ENCODE measurements at regions not wholly inside any gene's neighbourhood (a gene's known extent, or its start where the extent isn't known, plus 50 kb on each side); places are given as distances from the start of the nearest gene placed in this dataset.

DNA sequence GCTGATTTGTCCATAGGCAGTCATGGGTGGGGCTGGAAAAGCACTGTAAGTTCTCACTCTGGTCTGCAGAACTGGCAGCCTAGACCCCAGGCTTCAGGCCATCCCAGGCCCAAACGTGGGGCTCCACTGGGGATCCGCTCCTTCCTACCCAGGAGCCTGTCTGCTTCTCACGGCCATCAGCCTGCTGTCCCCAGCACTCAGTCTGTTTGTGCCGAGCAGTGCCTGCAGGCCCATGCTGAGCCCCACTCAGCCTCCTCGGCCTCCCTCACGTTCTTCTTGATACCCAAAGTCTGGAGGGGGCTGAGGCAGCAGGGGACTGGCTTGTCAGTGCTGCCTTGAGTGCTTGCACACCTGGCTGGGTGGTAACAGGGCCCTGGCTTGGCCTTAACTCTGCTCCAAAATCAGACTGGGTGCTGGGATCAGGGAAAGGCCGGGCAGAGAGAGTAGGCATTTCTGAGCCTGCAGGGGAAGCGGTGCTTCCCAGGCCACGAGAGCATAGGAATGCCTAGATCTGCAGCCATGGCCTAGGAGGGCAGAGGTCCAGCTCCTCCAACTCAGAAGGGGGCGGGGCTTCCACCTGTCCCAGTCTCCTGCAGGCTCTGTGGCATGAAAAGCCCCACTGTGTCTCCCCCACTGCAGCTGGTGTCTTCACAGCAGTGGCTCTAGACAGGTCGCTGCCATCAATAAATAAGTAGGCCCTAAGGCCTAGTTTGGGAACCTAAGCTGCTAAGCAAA lies 772.4 kb upstream of the FBXO33 start:
- no peak for TF ChIP-seq TCF7L2 (IDR thresholded peaks at IDR 0.05; ENCODE audit: low read depth, low read length)
- TF ChIP-seq CTCF (IDR thresholded peaks at IDR 0.05) = no peak
- no peak for TF ChIP-seq POLR2AphosphoS5 (IDR thresholded peaks at IDR 0.05; ENCODE audit: low read depth, low read length)
- TF ChIP-seq REST (IDR thresholded peaks at IDR 0.05; ENCODE audit: insufficient read depth in 1 of 2, low read depth in 2 of 2, low read length in 1 of 2) = no peak
- no peak for TF ChIP-seq SIN3A (IDR thresholded peaks at IDR 0.05; ENCODE audit: borderline replicate concordance, insufficient read depth, low read depth, low read length)

All from Panc1 (cell line).